Colon (tissue), 2 donors: ENCODE measurements at regions not wholly inside any gene's neighbourhood (a gene's known extent, or its start where the extent isn't known, plus 50 kb on each side); places are given as distances from the start of the nearest gene placed in this dataset.
"Not testable (repeated sequence)": the region's sequence is repeated elsewhere in the genome, so short reads cannot be mapped to it uniquely, and the experiment has no call there.

Experiments used
- FAIRE-seq: peaks from 2 replicates; lab custom pipeline; 2012; peaks lifted over from hg19 to GRCh38; lab: Jason Lieb, UNC
- donor health status: control.
- donor health status: control.

DNA sequence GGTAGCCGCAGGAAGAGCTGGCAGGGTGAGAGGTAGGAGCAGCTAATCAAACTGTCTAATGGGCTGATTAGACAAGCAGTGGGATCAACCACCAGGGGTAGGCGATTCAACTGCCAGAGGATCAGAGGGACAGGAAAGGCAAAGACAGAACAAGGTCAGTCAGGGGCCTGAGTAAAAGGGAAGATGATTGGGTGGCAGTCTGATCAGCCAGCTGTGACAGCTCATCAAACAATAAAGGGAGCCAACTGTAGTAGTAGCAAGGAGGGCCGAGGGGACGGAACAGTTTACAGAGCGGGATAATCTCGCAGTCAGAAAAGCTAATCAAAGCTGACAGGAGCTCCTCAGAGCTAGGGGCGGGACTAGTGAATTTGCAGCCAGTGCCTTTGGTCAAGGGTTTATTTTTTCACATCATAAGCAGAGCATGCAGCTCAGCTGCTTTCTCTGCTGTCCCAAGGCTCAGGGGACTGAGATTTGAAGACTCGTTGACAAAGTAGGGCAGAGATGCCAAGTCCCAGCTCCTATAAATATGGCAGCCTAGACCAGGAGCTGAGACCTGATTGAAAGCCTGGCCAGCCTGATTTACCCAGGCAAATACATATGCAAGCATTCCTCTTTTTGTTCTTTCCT, 418.2 kb downstream of the GABRG2 start:
- no peak for FAIRE-seq

- no peak for FAIRE-seq
These were observed 420.3 kb downstream of the GABRG2 start for GRCh38 chr5:162487528-162488525.

DNA sequence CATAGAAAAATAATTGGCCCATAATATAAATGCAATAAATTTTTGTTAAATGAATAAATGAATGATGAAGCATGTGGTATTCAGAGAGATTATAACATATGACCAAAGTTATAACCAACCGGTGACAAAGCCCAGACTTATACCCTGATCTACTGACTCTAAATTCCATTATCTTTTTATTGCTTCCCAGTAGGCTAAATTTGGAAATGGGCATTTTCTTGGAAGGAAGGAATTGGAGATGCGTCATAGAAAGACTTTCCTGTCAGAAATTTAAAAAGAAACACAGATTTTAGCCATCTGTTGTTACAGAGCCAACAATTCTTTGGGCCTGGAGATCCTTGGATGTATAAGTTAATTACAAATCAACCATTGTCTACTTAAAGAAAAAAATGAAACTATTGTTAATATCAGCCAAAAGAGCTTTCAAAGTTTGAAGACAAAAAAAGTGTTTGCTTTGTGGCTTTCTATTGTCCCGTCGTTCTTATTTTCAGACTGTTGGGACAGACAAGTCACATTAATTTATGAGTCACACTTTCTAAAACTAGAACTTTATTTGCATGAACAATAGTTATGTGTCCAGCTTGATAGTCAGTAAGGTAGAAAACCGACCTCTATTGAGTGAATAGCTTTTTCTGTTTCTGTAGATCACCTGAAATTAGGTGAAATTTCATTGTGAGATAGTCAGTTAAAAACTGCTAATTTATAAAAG, 428.7 kb downstream of the GABRG2 start:
- no peak for FAIRE-seq

DNA sequence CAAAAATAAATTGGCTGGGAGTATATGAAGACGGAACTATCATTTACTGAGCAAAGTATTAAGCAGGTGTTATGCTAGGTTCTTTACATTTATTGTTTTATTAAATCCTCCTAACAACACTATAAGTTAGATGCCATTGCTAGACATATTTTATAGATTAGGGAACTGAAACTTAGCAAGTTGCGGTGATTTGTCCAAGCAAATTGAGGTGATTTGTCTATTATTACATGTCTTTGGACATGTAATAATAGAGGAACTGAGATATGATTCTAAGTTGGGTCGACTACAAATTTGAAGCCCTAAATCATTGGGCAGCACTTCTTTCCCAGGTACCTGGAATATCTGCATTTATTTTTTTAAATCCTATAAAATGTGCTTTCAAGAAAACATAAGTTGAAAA, 429.9 kb downstream of the GABRG2 start:
- FAIRE-seq: no peak

GRCh38 chr5:162502780-162503179, 435.2 kb downstream of the GABRG2 start:
- no peak for FAIRE-seq

- FAIRE-seq: no peak
These were observed 436.2 kb downstream of the GABRG2 start for GRCh38 chr5:162503796-162504195.

DNA sequence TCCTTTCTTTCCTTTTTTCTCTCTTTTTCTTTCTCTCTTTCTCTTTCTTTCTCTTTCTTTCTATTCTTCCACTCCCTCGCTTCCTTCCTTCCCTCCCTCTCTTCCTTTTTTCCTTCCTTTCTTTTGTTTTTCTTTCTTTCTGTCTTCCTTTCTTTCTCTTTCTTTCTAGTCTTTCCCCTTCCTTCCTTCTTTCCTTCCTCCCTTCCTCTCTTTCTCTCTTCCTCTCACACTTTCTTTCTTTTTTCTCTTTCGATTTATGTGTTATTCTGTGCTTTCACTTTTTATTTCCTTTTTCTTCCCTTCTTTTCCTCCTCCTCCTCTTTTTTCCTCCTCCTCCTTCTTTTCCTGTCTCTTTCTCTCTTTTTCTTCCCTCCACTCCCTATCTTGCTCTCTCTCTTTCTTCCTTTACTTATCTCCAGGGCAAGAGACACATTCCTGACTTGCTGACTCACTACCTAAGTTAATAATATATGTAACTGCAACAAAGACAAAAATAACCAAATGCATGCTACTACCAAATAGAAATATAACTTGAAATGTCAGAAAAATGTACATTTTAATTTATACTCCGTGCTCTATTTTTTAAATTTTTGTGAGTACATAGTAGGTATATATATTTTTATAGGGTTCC, 445.5 kb downstream of the GABRG2 start:
- no peak for FAIRE-seq

DNA sequence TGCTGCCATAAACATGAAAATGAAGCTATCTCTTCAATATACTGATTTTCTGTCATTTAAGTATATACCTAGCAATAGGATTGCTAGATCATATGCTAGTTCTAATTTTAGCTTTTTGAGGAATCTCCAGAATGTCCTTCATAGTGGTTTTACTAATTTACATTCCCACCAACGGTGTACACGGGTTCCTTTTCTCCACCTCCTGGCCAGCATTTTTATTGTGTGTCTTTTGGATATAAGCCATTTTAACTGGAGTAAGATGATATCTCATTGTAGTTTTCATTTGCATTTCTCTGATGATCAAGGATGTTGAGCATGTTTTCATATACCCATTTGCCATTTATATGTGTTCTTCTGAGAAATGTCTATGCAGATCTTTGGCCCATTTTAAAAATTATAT, 446.5 kb downstream of the GABRG2 start:
- no peak for FAIRE-seq

GRCh38 chr5:162520878-162521277, 453.3 kb downstream of the GABRG2 start:
- FAIRE-seq: no peak

DNA sequence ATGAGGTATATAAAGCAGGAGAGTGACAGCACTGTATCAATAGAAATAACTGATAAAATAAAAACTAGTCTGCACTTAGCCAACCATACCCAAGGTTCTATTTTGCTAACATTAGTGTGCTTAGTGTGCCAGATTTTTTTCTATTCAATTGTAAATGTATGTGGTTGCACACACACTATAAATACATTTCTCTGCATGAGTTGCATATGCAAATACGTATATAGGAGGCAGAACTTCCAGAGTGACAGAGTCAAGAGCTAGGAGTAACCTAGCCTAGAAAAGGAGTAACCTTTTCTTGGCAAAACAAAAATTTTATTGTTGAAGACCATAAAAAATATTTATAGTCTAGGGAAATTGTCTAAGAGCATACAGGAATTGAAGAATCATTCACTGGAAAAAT, 461.6 kb downstream of the GABRG2 start:
- no peak for FAIRE-seq

DNA sequence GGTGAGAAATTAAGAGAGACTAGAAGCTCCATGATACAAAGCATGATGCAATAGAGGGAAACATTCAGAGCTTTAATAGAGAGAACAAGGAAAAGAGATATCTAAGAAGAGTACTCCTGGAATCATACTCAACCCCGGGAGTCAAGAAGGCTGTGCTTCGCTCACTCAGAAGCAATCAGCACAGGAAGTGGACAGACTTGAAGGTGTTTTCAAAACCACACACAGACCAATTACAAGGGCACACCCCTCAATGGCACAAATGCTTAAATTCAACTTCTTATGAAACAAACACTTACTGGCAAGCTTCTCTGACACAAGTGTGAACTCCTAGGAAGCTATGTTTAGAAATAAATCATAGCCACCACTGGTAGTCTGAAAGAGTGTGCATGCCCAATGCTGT, 462.3 kb downstream of the GABRG2 start:
- FAIRE-seq: no peak

DNA sequence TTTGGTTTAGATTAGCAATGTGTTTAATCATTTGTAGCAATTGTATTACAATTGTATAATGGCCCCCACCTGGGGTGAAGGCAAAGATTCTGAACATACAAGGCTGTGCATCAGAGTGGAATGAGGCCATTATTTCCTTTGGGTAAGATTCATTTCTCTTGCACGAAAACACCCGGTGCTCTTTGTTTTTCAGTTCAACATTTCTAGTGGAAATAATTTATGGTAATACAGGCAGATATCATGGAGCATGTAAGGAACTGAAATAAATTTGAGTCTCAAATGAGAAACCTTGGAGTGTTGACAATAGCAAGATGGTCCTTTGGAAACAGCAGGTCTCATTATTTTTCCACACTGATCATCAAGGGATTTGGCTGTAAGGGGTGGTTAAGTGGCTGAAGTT, 475.9 kb downstream of the GABRG2 start:
- no peak for FAIRE-seq

DNA sequence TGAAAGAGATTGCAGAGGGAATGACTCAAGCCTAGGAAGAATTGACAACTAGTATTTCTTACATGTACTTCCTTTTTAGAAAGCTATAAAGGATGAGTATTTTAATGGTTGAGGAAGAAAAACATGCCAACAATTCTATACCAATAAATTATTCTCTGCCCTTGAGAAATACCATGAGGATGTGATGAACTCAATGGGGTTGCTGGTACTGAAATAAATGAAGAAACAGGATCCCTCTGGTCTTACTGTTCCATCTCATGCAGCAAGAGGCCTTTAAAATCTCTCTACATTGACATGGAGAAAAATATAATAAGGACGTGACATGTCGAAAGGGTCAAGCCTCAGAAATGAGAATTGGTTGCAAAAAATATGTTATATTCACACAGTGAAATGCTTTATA, 477.3 kb downstream of the GABRG2 start:
- no peak for FAIRE-seq

DNA sequence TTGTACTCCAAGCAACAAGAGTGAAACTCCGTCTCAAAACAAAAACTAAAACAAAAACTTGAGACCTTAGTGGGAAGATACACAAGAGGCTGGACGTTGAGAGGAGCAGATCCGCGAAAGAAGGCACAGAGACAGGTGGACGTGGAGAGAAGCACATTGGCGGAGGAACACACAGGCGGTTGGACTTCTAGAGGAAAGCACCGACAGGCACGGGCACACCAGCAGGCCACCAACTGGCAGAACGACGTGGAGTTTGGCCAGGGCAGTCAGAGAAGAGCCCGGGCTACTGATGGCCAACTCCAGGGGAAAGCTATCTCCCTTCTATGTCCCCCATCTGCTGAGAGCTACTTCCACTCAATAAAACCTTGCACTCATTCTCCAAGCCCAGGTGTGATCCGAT, 482.7 kb downstream of the GABRG2 start:
- FAIRE-seq: no peak

DNA sequence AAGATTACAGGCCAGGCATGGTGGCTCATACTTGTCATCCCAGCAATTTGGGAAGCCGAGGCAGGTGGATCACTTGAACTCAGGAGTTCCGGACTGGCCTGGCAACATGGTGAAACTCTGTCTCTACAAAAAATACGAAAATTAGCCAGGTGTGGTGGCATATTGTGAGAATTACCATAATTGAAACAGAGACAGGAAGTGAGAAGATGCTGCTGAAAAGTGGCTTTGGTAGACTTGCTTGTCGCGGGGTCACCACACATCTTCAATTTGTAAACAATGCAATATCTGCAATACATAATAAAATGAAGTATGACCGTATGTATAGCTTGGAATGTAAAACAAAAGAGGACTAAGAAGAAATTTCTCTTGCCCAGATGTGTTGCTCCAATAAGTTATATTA, 490.5 kb downstream of the GABRG2 start:
- no peak for FAIRE-seq

- no peak for FAIRE-seq
These were observed 500.1 kb downstream of the GABRG2 start for GRCh38 chr5:162567644-162568043.

DNA sequence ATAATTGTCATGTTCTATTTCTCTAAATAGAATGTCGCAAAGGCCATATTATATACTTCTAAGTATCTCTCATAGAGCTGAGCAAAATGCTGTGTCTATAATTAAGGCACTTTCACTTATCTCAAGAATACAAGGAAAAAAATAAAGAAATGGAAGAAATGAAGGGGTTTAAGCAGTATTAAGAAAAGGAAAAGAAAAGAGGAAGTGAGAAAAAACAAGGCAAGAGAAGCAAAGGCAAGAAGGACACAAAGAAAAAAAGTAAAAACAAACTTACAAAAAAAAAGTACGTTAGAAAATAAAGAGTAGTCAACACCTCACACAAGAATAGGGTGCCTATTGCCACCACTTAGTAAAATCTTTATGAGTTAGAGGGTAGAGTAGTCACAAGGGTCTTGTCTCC, 506.2 kb downstream of the GABRG2 start:
- FAIRE-seq: no peak

DNA sequence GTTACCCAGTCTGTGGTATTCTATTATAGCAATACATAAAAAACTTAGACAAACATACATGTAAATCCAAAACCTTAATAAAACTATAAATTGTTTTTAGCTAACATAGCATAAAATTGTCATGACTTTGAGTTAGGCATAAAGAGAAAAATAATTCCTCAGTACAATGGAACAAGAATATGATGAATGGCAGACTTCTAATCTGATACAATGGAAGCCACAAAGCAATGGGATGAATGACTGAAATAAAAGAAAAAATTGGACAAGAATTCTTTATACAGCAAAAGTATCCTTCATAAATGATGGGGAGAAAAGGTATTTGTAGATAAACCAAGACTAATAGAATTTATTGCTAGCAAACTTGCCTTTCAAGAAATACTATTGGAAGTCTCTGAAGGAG, 524.2 kb downstream of the GABRG2 start:
- FAIRE-seq: no peak

DNA sequence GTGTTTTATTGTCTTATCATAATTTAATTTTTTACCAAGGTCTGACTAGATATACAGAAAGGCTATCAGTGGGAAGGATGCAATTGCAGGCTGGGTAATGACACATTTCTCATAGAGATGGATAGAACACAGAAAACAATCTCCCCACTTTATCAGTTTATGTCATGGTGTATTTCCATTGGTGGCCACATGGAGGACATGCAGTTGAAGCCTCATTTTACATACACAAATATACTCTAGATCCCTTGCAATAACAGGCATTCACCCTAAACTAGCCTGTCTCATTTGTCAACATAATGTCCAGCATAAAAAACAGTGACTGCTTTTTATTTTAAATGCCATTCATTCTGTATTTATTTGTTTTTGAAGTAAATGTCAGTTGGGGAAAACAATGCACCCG, 526.3 kb downstream of the GABRG2 start:
- FAIRE-seq: no peak

DNA sequence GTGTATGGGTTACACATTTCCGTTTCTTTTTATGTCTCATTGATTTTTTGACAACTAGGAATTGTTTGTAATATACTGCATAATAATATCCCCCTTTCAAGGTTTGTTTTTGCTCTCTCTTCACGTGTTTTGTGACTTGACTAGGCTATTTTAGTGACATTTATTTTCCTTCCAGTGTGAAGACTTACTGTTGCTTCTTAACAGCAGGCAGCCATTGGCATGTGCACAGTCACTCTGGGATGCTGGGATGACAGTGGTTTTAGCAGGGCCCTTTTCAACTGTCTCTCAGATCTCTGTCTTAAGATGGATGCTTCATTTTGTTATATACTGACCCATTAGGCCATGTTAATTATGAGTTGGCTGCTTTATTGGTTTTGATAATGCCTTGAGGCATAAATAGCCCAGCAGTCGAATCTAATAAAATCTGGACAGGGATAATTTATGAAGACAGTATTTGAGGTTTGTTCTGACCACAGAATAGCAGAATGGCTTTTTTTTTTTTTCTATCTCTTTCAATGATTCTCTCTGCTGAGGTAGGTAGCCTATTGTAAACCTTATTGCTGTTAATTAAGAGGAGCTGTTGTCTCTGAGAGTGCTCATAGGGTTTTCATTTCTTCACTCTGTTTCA, 536.0 kb downstream of the GABRG2 start:
- FAIRE-seq: no peak

- no peak for FAIRE-seq
These were observed 540.3 kb downstream of the GABRG2 start for GRCh38 chr5:162607879-162608278.

GRCh38 chr5:162621726-162622263, 554.2 kb downstream of the GABRG2 start:
- not testable (repeated sequence) for FAIRE-seq
